ENCODE measurements at regions not wholly inside any gene's neighbourhood (a gene's known extent, or its start where the extent isn't known, plus 50 kb on each side); places are given as distances from the start of the nearest gene placed in this dataset.

- TF ChIP-seq CTCF (conservative IDR thresholded peaks at IDR 0.05; ENCODE audit: low read depth, low read length) (no peak), EZH2 (IDR thresholded peaks at IDR 0.05; ENCODE audit: borderline replicate concordance, low read depth, low read length, poor library complexity, severe bottlenecking) (no peak)
Measured at GRCh38 chr13:91141543-91142061, 205.9 kb upstream of the MIR17HG start.

Measured in A673 (cell line).